C4-2B (cell line): ENCODE measurements at regions not wholly inside any gene's neighbourhood (a gene's known extent, or its start where the extent isn't known, plus 50 kb on each side); places are given as distances from the start of the nearest gene placed in this dataset.

Experiments used
- H3K27ac ChIP-seq: fragments of 450-650 bp; 2 replicates; pipeline ENCODE4 v1.5.1; 2017
- ZFX ChIP-seq: fragments of 450-650 bp; IDR thresholded peaks from 2 replicates; pipeline ENCODE4 v1.6.1; 2017
- TF ChIP-seq, protein P1 (sequence below): fragments of 450-650 bp; conservative IDR thresholded peaks from 2 replicates; pipeline ENCODE4 v1.5.1; 2017; ENCODE audit warnings: mild to moderate bottlenecking

DNA sequence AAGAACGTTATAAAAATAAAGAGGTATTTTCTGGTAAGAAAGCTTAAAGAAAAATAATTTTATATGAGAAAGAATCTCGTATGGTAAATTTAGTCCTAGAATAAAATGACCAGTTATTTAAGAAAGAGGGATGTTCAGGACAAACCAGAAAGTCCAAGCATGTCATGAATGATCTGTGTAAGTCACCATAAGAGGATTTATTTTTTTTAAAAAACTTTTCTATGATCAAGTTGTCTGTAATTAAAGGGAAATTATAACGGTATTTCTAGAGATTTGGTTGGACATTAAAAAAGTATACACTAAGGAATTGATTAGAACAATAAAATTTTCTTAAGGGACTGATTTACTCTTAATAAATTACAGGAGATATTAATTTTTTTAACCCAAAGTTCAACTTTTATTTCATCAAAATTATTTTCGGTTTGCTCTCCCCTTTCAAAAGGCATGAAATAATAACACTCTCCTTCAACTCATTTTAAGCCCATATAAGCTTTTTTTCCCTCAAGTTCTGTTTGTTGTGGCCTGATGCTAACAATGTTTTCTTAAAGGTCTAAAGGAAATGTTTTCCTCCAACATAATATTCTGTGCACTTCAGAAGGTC, 49.9 kb upstream of the CPSF6 start:
- TF ChIP-seq ZFX = no peak
- TF ChIP-seq, protein P1, sequence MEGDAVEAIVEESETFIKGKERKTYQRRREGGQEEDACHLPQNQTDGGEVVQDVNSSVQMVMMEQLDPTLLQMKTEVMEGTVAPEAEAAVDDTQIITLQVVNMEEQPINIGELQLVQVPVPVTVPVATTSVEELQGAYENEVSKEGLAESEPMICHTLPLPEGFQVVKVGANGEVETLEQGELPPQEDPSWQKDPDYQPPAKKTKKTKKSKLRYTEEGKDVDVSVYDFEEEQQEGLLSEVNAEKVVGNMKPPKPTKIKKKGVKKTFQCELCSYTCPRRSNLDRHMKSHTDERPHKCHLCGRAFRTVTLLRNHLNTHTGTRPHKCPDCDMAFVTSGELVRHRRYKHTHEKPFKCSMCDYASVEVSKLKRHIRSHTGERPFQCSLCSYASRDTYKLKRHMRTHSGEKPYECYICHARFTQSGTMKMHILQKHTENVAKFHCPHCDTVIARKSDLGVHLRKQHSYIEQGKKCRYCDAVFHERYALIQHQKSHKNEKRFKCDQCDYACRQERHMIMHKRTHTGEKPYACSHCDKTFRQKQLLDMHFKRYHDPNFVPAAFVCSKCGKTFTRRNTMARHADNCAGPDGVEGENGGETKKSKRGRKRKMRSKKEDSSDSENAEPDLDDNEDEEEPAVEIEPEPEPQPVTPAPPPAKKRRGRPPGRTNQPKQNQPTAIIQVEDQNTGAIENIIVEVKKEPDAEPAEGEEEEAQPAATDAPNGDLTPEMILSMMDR = no peak

More for the DNA sequence above, 49.9 kb upstream of the CPSF6 start:
- no peak overlapping the region for H3K27ac ChIP-seq
